AG20443 (cell line): ENCODE measurements at regions not wholly inside any gene's neighbourhood (a gene's known extent, or its start where the extent isn't known, plus 50 kb on each side); places are given as distances from the start of the nearest gene placed in this dataset.
A peak's percentile ranks its signal among the peaks of the same experiment; 100 is the strongest.

Source experiments
- DNase-seq: peaks from one replicate; pipeline ENCODE4 v3.0.0; 2012; ENCODE audit warnings: low spot score, mixed read lengths

DNA sequence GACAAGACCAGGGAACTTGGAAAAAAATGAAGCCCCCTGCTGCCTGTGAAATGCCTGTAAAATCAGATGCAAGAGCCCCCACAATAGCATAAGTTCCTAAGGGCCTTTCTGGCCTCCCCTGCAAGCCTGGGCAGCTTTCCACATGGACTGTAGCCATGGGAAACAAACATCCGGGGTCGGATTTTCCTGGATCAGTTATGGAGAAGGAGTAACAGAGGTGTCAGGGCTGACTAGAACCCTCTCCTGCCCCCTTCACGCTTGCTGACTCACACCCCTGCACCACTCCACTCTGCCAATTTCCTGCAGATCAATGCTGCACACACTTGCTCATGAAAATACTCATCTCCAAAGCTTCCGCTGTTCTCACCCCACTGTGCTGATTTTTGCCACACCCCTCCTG is 258.6 kb downstream of the CBLN1 start:
- peak; percentile 33 for DNase-seq

DNA sequence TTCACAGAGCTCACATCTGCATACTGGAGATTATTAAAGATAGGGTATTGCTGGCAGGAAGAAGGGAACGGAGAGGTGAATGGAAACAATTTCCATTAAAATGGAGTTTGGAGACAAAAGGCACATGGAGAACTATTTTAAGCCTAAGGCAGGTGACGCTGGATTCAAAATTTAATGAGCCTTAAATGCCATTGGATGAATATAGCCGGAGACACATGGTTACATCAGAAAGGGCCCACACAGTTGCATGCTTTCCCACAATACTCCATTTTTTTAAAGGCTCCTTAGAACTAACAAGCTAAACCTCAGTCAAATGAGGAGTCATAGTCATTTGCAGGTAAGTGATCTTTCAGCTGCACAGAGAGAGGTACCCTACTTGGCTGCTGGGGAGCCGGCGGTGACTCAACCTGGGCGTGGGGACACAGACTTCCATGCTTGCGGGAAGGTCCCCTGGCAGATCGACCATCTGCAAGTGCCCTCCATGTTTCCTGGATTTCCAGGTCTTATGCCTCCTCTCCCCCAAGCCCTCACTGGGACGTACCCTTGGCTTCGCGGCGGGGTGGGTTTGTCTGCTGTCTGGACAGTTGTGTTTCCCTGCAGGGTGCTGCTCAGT is 259.2 kb downstream of the CBLN1 start:
- DNase-seq = no peak

DNA sequence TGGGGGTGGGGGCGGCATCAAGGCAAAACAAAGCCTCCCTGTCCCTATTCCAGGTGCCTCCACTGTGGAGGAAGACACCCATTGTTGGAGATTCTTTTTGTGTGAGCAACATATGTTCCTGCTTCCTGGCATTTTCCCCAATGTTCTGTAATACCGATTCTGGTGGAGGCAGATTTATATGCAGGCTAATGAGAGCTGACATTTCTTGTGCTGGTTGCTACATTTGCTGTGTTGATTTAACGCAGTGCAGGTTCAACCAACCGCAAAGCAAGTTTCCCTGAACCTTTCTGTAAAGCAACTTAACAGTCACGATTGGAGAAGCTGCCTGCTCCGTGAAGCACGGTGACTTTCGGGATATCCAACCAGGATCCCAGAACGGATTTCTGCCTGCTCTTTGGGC is 260.5 kb downstream of the CBLN1 start:
- DNase-seq = no peak

DNA sequence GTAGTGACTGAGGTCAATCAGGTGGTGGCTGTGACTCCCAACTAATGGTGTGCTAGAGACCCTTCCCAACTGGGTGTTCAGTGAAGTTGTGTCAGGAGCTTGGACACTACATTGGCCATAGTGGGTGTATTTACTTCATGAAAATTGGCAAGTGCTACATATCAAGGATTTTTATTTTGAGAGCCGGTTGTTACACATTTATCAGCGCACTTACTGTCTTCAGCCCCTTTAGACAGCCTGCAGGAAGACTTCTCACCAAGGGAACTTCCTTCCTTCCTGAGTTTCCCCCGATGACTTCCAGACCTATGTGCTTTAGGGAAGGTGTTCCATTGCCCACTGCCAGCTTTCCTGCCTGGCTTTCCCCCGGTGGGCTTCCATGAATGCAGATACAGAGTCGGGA is 261.2 kb downstream of the CBLN1 start:
- no peak for DNase-seq

DNA sequence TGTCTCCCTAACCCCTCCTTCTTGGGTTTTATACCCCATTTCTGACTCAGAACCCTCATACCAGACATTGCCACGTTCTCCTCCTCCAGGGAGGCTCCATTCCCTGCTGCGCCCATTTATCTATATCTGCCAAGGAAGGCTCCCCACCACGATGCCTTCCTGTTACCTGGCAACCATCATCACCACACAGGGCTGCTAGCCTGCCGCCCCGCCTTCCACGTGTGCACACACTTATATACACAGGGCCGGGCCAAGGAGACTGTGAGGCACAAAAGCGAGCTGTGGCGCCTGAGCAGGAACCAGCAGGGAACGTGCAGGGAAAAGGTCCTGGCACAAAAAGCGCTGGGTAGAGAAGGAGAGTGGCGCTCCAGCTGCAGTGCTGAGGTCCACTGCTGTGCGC is 261.8 kb downstream of the CBLN1 start:
- no peak for DNase-seq

DNA sequence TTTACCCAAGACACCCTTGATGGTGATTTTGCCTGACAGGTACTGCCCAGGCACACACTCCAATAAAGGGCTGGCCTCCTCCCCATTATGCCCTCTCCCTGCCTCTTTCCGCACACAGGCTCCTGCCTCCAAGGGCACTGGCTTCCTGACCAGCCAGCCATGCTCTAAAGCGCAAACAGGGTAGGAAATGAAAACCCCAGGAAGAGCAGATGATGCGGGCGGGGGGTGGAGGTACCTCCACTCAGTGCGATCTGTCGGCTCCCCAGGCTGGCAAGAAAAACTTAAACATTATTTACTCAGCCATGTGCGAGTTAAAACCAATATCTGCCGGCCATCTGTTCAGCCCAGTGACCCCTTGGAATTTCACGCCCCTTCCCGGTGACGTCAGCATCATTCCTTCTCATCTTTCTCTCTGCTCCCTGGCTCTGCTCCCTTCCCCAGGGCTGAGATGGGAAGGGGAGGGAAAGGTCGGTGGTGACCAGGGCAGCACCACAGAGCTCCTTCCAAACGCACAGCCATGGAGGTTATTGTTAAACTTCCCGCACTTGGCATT is 262.5 kb downstream of the CBLN1 start:
- no peak for DNase-seq

DNA sequence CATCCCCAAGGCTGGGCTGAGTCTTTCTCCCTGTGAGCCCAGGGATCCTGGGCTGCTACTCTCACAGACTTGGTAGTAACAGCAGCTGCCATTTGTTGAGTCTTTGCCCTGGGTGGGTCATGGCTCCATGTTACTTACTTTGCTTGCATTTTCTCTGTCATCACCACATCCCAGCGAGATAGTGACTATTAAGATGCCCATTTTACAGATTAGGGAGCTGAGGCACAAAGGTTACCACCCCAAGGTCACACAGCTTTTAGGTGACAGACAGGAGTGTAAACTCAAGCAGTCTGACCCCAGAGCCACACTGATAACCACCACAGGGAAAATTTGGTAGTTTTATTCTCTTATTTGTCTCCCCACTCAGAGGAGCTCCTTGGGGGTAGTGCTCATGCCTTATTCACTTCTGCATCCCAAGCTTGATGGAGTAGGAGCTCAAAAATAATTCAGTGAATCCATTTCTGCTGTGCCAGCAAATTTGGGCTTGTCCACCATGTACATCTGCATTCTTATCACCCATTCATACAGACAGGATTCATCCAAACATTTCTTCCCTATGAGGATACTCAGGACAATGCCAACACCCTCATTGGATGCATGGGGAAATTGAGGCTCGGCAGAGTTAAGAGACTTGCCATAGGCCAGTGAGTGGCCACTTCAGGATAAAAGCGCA is 263.2 kb downstream of the CBLN1 start:
- DNase-seq = no peak

DNA sequence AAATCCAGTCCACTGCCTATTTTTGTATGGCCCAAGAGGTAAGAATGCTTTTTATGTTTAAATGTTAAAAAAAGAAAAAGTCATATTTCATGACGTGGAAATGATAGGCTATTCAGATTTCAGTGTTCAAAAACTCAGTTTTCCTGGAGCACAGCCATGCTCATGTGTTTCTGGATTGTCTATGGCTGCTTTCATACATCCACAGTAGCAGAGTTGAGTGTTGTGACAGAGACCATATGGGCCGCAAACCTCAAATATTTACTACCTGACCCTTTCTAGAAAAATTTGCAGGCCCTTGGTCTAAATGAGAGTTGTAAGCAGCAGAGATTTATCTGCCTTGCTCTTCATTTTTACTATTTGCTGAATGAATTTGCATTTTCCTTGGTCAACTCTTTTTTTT is 264.1 kb downstream of the CBLN1 start:
- no peak for DNase-seq

DNA sequence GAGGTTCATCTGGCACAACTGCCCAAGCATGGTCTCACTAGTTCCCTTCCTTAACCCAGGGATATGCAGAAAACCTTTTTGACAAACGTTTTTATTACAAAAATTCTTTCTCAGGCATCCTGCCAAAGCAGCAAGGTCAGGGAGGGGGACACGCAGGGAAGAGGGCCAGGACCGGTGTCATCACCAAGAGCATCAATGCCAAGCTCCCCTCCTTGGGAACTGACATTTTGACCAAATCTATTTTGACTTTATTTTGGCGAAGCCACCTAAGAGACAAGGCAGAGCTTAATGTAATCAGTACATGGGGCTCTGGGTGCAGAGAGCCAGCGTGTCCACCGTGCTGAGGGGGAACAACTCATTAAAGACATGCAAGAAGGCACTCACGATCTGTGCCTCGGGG is 265.2 kb downstream of the CBLN1 start:
- DNase-seq = no peak

DNA sequence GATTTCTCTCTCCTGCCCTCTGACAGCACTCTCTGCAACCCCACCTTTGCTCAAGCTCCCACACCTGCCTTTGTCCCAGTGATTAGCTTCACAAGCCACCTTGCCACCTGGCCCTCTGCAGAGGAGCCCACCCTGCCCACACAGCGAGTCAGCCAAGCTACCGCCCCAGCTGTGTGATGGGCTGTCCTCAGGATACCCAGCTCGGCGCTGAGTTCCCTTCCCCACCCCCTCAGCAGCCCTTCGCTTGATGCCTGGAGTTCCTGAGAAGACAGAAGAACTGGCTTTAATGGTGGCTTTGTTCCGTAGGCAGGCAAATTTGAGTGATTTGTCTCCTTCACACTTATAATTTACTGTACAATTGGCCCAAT is 266.4 kb downstream of the CBLN1 start:
- no peak for DNase-seq

DNA sequence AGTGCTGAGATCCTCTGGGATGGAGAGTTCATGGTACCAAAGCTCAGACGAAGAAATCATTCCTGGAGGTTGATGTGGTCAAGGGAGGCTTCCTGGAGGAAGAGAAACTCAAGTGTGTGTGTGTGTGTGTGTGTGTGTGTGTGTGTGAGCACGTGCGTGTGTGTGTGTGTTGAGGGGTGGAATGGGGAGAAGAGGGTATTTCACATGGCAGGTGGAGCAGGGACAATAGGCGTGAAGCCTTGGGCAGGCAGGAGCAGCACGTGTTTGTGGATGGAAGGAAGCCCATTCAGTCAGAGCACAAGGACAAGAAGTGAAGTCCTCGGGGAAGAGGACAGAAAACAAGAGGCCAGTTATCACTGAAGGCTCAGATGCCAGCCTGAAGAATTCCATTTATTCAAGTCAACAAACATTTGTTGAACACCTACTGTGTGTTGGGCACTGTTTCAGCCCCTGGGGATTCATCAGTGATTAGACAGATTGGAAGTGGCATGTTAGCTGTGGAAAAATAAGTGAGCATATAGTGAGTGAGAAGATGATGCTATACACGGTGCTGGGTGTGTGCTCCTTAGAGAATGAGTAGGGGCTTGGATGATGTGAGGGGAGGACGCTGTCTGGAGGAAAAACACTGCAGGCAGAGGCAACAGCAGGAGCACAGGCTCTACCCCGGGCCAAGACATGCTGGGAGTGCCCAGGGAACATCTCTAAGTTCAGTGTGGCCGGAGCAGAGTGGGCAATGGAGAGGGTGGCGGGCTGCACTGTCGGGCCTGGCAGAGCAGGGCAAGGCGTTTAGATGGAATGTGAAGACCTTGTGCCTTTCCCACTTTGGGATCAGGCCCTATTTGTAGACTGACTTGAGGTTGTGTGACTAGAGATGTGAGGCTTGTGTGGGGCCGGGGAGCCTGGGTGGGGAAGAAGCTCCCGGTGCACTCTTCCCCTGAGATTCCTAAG is 267.1 kb downstream of the CBLN1 start:
- DNase-seq = no peak

DNA sequence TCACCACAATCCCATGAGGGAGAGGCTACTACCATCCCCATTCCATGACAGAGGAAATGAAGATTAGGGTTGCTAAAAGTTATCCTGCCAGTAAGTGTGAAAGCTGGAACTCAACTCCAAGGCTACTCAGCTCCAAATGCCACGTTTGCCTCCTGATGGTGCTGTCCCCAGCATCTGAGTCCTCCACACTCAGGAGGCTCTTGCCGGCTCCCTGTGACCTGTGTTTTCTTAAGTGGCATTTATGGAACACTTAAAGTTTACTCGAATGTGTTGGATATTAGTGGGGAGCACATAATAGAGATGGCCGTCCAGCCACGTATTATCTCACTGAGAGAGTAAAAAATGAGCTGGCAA is 267.9 kb downstream of the CBLN1 start:
- DNase-seq = no peak

DNA sequence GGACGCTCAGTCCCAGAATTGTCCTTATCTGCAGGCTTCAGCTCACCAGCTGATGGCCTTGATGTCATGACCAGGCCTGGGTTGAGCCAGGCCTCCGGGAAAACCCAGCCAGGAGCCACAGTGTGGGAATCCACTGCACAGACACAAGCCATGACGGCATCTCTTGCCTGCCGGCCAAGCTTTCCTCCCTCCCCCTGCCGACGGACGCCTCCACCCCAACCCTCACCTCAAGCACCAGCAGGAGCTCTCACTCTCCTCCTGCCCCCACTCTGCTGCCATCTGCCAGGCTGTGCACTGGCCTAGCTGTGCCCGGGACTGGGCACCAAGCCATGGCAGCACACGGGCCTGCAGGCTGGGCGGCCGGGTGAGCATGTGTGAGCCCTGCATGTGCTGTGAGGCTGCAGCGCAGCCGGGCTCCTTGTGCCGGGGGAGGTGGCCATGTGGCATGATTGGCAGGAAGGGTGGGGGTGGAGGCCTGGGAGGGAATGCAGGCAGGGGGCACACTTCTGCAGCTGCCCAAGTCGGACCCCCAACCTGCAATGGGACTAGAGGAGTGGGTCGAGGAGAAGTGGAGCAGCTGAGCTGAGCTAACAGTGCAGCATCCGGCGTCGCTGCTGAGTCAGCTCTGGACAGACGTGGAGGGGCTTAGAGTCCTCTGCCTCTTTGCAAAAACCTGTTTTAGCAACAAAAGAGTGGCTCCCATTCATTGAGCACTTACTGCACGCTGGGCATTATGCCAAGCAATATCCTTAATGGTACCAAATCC is 268.5 kb downstream of the CBLN1 start:
- no peak for DNase-seq

DNA sequence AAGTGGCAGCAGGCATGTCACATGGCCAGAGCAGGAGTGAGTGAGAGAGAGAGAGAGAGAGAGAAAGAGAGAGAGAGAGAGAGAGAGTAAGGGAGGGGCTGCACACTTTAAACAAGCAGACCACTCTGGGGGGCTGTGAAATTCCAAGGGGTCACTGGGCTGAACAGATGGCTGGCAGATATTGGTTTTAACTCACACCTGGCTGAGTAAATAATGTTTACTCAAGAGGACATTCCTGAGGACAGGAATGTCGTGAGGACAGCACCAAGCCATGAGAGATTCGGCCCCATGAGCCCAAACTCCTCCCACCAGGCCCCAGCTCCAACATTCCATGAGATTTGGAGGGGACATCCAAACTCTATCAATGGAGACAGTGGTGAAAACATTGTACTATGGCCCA is 269.7 kb downstream of the CBLN1 start:
- no peak for DNase-seq

DNA sequence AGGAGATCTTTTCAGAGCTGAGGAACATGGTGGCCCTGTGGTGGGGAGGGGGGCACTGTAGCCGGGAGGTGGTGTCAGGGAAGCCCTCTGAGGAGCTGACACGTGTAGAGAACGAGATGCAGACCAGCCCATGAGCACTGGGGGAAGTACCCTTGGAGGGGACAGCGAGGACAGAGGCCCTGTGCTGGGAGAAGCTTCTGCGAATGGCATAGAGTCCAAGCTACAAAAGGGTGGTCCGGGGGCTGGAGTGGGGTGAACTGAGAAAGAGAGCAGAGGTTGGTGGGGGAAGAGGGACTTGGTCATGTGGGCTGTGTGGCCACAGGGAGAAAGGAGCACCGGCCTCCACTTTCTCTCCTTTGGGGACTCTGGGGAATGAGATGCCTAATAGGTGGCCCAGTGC is 270.8 kb downstream of the CBLN1 start:
- DNase-seq = no peak

DNA sequence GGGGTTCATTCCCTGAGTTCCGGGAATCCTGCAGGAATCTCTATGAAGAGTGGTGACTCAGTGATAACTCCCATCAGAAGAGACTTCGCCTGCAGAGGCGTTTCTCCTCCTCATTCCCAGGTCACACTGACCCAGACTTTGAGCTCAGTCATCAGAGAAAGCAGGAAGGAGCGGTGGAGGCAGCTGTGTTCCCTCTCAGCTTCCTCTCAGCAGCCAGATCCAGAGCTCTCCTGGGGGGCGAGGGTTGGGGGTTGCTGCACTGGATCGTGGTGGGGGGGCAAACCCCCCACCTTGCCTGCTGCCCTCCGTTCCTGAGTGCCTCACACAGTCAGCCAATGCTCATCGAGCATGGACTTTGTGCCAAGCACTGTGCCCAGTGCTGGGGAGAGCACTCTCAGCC is 271.2 kb downstream of the CBLN1 start:
- DNase-seq = no peak

DNA sequence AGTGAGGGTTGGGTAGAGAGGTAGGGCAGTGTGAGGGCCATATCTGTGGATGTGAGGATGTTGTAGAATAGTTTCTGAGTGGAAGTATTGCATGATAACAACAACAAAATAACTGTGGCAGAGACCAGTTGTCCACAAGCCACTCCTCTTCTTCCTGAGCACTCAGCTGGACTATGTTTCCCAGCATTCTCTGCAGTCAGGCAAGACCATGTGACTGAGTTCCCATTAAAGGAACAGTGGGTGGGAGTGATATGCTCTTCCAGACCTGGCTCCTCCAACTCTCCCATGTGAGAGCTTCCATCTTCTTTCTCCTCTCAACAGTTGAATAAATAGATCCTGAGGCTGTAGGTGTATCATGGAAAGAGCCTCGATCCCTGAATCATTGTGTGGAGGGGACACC is 272.4 kb downstream of the CBLN1 start:
- no peak for DNase-seq

DNA sequence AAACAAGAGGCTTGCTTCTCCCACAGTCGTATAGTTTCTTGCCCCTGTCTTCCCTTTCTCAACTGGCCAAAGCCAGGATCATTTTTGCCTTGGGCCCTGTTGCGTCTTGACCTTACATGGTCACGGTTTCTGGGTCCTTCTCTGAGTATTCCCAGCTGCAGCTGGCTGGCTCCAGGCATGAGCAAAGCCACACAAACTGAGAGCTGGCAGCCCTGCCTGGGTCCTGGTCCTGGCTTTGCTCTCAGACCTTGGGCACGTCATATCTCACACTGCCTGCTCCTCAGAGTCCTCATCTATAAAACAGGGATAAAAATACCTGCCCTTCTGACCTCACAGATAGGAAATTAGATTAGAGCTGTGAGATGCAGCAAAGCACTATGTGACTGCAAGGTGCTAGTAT is 277.6 kb downstream of the CBLN1 start:
- DNase-seq = no peak

DNA sequence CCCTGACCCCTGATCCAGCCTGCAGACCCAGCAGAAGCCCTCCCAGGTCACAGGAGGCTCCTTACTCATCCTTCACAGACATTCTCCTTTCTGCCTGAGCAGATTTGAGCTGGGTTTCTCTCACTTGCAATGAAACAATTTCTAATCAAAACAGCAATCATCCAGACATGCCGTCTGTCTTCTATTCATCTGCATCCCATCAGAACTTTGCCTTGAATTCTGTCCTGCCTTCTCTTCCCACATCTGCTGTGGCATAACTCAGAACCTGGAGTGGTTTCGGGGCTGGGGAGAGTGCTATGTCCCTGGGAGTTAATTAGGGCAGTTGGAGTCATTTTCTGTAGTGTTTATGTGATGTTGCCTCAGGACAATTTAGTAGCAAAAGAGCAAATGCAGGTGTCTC is 278.6 kb downstream of the CBLN1 start:
- no peak for DNase-seq

DNA sequence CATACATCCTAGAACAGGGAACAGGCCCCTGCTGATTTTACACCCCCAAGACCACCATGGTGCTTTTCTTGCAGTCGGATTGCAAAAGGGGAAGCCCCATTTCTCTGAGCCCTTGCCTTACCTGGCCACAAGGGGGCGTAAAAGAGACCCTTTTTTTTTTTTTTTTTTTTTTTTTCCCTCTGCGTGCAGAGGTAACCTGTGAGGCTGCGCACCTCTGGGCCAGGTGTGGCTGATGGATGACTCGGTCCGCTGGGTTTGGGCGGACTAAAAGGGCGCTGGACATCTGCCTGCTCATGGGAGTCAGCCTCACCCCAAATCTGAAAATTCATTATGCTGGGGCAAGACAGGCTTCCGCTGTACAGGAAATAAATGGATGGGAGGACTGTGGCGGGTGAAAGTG is 281.0 kb downstream of the CBLN1 start:
- no peak for DNase-seq

DNA sequence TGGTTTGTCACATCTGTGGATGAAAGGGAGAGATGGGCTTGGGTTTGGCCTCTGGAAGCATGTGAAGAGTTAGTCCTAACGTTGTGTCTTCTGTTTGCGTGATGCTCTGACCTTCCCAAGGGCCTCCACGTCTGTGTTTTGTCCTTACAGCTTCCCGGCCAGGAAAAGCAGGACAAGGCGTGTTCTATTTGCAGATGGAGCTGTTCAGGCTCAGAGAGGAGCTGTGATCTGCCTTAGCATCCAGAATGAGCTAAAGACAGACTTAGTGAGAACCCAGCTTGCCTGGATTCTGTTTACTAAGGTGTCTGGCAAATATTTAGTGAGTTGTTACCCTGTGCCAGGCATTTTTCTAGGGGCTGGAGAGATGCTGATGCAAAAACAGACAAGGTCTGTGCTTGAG is 282.1 kb downstream of the CBLN1 start:
- DNase-seq = no peak

DNA sequence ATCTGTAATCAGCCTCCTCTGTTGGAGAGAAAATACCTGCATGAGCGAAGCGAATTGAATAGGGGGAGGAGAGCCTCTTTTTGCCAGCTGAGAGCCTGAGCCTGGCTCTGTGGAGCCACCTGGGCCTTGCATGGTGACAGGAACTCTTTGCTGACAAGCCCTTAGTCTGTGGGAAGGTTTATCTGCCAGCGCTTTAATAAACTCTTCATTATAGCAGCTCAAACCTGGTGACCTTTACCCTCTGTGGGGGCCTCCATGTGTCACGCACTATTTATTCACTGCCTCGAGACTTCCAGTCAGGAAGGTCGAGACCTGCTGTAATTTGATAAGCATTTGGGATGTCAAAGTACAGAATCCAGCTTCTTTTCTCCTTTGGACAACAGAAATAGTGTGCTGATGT is 282.6 kb downstream of the CBLN1 start:
- DNase-seq = no peak
